Panc1 (cell line): ENCODE measurements at regions not wholly inside any gene's neighbourhood (a gene's known extent, or its start where the extent isn't known, plus 50 kb on each side); places are given as distances from the start of the nearest gene placed in this dataset.
"Not testable (repeated sequence)": the region's sequence is repeated elsewhere in the genome, so short reads cannot be mapped to it uniquely, and the experiment has no call there.

Experiments
- CTCF ChIP-seq: fragments of 450-650 bp; IDR thresholded peaks from 2 replicates; pipeline ENCODE4 v1.5.1; 2017; ENCODE audit warnings: mild to moderate bottlenecking
- POLR2AphosphoS5 ChIP-seq: IDR thresholded peaks from 2 replicates; pipeline ENCODE4 v1.6.1; 2012; ENCODE audit warnings: mild to moderate bottlenecking, low read depth, low read length, moderate library complexity
- REST ChIP-seq, 2 experiments: IDR thresholded peaks; 2 replicates each; pipeline ENCODE4 v1.6.1; 2011 to 2012; ENCODE audit warnings: low read depth in 2 of 2, control low read depth in 1 of 2, low read length in 1 of 2, mild to moderate bottlenecking in 1 of 2, moderate library complexity in 1 of 2; ENCODE audit not compliant: insufficient read depth in 1 of 2

- TF ChIP-seq POLR2AphosphoS5; CTCF; REST (IDR thresholded peaks at IDR 0.05; ENCODE audit: insufficient read depth in 1 of 2, low read depth in 2 of 2, low read length in 1 of 2): not testable (repeated sequence)
Observed at GRCh38 chr16:29111901-29112680, 127.2 kb downstream of the LAT start.
